ENCODE measurements at regions not wholly inside any gene's neighbourhood (a gene's known extent, or its start where the extent isn't known, plus 50 kb on each side); places are given as distances from the start of the nearest gene placed in this dataset.

- TF ChIP-seq CTCF (IDR thresholded peaks at IDR 0.05) = no peak
- no peak for TF ChIP-seq POLR2A (IDR thresholded peaks at IDR 0.05)
Measured at GRCh38 chr6:50457351-50457750, 256.0 kb upstream of the TFAP2D start.
